HUES64 (cell line): ENCODE measurements at regions not wholly inside any gene's neighbourhood (a gene's known extent, or its start where the extent isn't known, plus 50 kb on each side); places are given as distances from the start of the nearest gene placed in this dataset.

Experiments
- H3K27ac ChIP-seq: 2 replicates; pipeline ENCODE4 v1.7.0; 2013; ENCODE audit warnings: low read depth, low read length, inconsistent platforms
- H3K27me3 ChIP-seq: 2 replicates; pipeline ENCODE4 v1.6.1; 2013; ENCODE audit warnings: mild to moderate bottlenecking, low read length; ENCODE audit not compliant: insufficient read depth
- H3K36me3 ChIP-seq: 2 replicates; pipeline ENCODE4 v1.6.1; 2013; ENCODE audit warnings: mild to moderate bottlenecking, low read length; ENCODE audit not compliant: insufficient read depth
- H3K4me1 ChIP-seq: 2 replicates; pipeline ENCODE4 v1.6.1; 2013; ENCODE audit warnings: mild to moderate bottlenecking, low read length, moderate library complexity; ENCODE audit not compliant: insufficient read depth
- H3K4me3 ChIP-seq: 2 replicates; pipeline ENCODE4 v1.5.1; 2013; ENCODE audit warnings: mild to moderate bottlenecking, low read length, moderate library complexity
- H3K9ac ChIP-seq: 2 replicates; pipeline ENCODE4 v1.6.1; 2013; ENCODE audit warnings: mild to moderate bottlenecking, low read depth, low read length
- H3K9me3 ChIP-seq: 2 replicates; pipeline ENCODE4 v1.6.1; 2013; ENCODE audit warnings: low read depth, low read length; ENCODE audit not compliant: insufficient read depth
- WGBS: fragments of 150-250, 120-280 bp; methylation state at CpG from one replicate; pipeline ENCODE4 v1.1.7; 2013; ENCODE audit warnings: missing lambda C conversion rate; 5-methylcytosine and 5-hydroxymethylcytosine counted together

DNA sequence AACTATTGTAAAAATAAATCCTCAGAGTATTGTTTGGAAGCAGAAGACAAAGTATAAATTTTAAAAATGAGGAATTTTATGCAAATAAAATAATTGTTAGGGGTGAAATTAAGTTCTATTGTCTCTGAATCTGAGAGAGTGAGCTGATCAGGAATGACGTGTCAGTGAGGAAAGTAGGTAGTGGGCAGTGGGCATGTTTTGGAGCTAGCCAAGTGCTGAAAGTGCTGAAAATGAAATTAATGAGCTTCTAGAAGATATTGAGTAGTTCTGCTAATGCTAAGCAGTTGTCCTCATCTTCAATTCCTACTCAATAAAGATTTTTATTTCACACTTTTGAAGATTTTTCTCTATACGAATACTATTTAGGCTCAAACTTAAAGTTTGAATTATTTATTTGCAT, 1167.8 kb upstream of the PCDH20 start:
- Histone ChIP-seq H3K9ac (no peak overlapping the region), H3K27ac (no peak overlapping the region), H3K36me3 (no peaks in the 10 kb centered on the region), H3K9me3 (no peaks in the 10 kb centered on the region), H3K27me3 (no peaks in the 10 kb centered on the region), H3K4me3 (no peak overlapping the region), H3K4me1 (no peaks in the 10 kb centered on the region)
- 52% methylated on average over 1 of the region's 2 CpGs for WGBS

DNA sequence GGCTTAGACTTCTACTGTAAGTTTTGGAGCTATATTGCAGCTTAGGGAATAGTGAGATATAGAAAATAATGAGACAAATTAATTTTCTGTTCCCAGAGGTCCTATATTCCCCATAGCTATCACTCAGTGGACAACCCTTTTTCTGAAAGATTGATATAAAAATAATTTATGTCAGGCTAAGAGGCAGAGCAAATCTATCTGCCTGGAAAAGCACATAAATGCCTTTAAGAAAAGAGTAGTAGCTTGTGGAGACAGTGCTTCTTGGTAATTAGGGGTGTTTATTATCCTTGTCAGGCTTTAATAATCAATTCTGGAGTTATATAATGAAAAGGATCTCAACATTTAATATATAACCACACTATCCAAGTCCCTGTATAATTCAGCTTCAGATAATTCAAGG, 1162.8 kb upstream of the PCDH20 start:
- no peak overlapping the region for H3K9ac ChIP-seq
- no peaks in the 10 kb centered on the region for H3K4me1 ChIP-seq
- H3K27ac ChIP-seq: no peak overlapping the region
- no peaks in the 10 kb centered on the region for H3K27me3 ChIP-seq
- no peaks in the 10 kb centered on the region for H3K36me3 ChIP-seq
- H3K9me3 ChIP-seq: no peaks in the 10 kb centered on the region
- H3K4me3 ChIP-seq: no peak overlapping the region

DNA sequence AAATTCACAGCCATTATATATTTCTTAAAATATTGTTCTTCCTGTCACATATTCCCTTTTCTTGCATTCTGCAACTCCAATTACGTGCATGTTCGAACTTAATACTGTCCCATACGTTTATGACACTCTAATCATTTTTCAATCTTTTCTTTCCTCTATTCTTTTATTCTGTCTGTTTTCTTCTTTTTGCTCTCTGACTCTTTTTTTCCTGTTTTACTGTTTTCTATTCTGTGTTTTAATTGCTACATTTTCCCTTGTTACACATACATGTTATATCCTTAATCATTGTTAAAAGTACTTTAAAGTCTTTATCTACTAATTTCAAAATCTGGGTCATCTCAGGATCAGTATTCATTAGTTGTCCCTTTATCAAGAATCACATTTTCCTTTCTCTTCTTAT, 1149.1 kb upstream of the PCDH20 start:
- no peak overlapping the region for H3K4me3 ChIP-seq
- no peaks in the 10 kb centered on the region for H3K36me3 ChIP-seq
- H3K9me3 ChIP-seq: no peaks in the 10 kb centered on the region
- WGBS: 96% methylated on average over 3 of the region's 3 CpGs
- H3K9ac ChIP-seq: no peak overlapping the region
- H3K4me1 ChIP-seq: no peaks in the 10 kb centered on the region
- no peaks in the 10 kb centered on the region for H3K27me3 ChIP-seq
- no peak overlapping the region for H3K27ac ChIP-seq

DNA sequence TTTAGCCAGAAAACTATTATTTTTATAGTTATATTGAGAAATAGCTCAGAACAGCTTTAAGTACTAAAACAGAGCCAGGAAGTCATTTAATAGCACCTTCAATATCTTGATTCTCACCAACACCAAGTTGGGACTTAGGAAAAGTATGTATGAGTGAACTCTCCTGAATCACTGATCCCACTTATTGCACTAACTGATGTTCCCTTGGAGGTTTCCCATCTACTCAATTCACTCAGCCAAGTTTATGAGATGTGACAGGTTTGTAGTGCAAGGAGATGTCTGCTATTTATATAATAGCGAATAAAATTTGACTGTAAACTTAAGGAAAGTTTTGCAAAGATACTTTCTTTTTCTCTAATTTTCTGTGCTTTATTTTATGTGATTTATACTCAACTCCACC, 1147.6 kb upstream of the PCDH20 start:
- Histone ChIP-seq H3K4me1 (no peaks in the 10 kb centered on the region), H3K4me3 (no peak overlapping the region), H3K9ac (no peak overlapping the region), H3K27me3 (no peaks in the 10 kb centered on the region), H3K27ac (no peak overlapping the region), H3K36me3 (no peaks in the 10 kb centered on the region), H3K9me3 (no peaks in the 10 kb centered on the region)
- WGBS: no CpG with 5 or more reads among the region's 1 CpG

DNA sequence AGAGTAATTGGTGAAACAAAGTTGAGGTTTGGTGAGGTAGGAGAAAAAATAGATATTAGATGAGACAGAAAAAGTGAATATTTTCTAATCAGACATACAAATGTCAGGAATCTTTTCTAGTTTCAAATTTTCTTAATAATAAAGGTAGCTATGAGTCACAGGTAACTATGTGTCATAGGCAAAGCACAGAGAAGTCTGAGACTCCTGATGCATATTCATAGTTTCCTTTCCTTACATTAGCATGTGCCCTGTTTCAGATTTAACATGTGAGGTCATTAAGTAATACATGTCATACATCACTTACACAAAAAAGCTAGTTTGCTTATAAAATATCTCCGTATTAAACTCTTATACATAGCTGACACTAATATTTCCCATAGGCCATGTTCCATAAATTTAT, 1141.3 kb upstream of the PCDH20 start:
- WGBS: no CpG with 5 or more reads among the region's 1 CpG

DNA sequence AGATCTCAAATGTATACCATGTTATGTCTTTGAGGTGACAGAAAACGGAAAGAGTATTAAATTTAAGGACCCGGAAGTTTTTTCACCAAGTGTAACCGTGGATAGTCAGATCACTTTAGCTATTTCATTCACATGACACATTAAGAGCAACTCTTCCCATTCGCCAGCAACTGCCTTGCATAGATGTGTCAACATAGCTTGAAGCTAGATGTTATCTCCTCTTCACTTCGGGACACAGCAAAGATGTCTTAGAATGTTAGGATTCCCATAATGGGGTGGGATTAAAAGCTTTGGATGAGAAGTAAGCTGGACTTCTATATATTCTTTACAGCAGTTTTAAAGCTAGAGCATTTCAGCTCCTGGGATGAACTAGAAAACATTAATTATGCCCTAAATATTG, 1135.9 kb upstream of the PCDH20 start:
- H3K4me1 ChIP-seq: no peaks in the 10 kb centered on the region
- 86% methylated on average over 5 of the region's 5 CpGs for WGBS
- no peaks in the 10 kb centered on the region for H3K9me3 ChIP-seq
- H3K4me3 ChIP-seq: no peak overlapping the region
- no peak overlapping the region for H3K9ac ChIP-seq
- H3K27me3 ChIP-seq: no peaks in the 10 kb centered on the region
- H3K27ac ChIP-seq: no peak overlapping the region
- H3K36me3 ChIP-seq: no peaks in the 10 kb centered on the region

More for the DNA sequence above, 1141.3 kb upstream of the PCDH20 start:
- Histone ChIP-seq H3K4me1 (no peaks in the 10 kb centered on the region), H3K27ac (no peak overlapping the region), H3K4me3 (no peak overlapping the region), H3K27me3 (no peaks in the 10 kb centered on the region), H3K36me3 (no peaks in the 10 kb centered on the region), H3K9ac (no peak overlapping the region), H3K9me3 (no peaks in the 10 kb centered on the region)

DNA sequence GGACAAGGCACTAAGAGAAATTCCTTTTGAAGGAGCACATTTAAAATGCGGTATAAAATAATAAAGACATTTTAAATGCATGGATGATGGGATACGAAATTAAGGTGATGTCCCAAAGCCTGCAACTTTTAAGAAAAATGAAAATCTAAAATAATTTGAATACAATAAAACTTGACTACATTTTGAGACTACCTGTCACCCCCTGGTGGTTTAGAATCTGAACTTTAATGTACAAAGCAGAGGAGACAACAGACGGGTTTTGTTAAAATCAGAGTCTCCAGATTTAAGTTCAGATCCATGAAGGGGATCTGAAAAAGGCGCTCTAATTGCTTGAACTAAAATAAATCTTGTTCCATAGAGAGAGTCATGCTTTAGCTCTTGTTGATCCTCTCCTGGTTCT, 1129.3 kb upstream of the PCDH20 start:
- Histone ChIP-seq H3K27ac (no peak overlapping the region), H3K27me3 (no peaks in the 10 kb centered on the region), H3K4me3 (no peak overlapping the region), H3K9ac (no peak overlapping the region), H3K36me3 (no peaks in the 10 kb centered on the region), H3K4me1 (no peaks in the 10 kb centered on the region), H3K9me3 (no peaks in the 10 kb centered on the region)
- 95% methylated on average over 3 of the region's 4 CpGs for WGBS

DNA sequence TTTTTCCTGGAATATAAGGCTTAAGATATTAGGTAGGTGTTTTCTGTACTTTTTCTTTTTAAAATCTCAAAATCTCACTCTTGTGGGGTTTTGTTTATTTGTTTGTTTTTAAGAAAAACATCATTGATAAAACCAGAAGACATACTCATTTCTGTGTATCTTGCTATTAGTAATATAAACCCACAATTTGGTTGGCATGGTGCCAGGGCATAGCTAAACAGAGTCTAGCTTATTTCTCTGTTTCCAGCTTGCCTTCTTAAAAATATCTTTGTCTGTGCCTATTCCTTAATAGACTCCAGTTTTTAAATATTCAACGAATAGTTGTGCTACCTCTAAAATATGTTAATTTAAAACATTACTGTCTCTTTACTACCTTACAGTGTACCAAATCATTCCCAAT, 1121.9 kb upstream of the PCDH20 start:
- Histone ChIP-seq H3K9ac (no peak overlapping the region), H3K9me3 (no peaks in the 10 kb centered on the region), H3K4me1 (no peaks in the 10 kb centered on the region), H3K27ac (no peak overlapping the region), H3K4me3 (no peak overlapping the region), H3K36me3 (no peaks in the 10 kb centered on the region), H3K27me3 (no peaks in the 10 kb centered on the region)
- WGBS: 100% methylated on average over 1 of the region's 1 CpG

DNA sequence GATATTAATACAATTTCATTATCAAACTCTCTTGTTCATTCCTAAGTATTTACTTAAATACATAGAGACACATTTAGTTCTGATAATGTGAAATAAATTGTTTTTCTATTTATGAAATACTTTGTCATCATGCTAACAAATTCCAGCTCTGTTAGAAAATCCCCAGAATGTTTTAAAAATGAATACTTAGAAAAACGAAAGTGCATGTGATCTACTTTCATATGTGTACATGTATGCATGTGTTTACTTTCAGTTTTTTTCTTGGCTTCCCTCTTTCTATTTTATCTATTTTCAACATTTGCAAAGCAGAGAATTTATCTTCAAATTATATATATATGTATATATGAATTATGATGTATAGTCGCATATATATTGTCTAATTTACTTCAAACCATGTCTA, 1110.0 kb upstream of the PCDH20 start:
- H3K9ac ChIP-seq: no peak overlapping the region
- H3K4me1 ChIP-seq: peaks cover 6% of the 10 kb centered on the region; the same call in 1 of the 2 replicates
- H3K36me3 ChIP-seq: no peaks in the 10 kb centered on the region
- no peaks in the 10 kb centered on the region for H3K27me3 ChIP-seq
- H3K4me3 ChIP-seq: no peak overlapping the region
- no peak overlapping the region for H3K27ac ChIP-seq
- no peaks in the 10 kb centered on the region for H3K9me3 ChIP-seq
- 100% methylated on average over 1 of the region's 2 CpGs for WGBS

DNA sequence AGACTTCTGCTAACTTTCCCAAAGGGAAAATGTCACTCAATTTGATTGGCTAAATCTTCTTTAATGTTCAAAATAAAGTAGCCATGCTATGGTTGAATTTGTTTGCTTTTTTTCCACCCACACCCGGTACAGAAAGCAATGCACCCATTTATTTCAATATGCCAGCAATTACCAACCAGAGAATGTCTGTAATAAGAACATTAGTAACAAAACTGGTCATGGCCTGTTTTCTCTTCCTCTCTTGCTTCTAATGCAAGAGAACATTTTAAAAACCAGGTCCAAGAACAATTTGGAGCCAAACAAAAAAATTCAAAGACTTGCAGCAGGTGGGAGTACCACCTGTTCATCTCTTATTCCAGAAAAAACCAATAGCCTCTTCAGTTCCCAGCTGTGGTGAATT, 1108.8 kb upstream of the PCDH20 start:
- Histone ChIP-seq H3K27me3 (no peaks in the 10 kb centered on the region), H3K4me3 (no peak overlapping the region), H3K9me3 (no peaks in the 10 kb centered on the region), H3K4me1 (peaks cover 6% of the 10 kb centered on the region; the same call in 1 of the 2 replicates), H3K9ac (no peak overlapping the region), H3K36me3 (no peaks in the 10 kb centered on the region), H3K27ac (no peak overlapping the region)
- 86% methylated on average over 1 of the region's 1 CpG for WGBS

DNA sequence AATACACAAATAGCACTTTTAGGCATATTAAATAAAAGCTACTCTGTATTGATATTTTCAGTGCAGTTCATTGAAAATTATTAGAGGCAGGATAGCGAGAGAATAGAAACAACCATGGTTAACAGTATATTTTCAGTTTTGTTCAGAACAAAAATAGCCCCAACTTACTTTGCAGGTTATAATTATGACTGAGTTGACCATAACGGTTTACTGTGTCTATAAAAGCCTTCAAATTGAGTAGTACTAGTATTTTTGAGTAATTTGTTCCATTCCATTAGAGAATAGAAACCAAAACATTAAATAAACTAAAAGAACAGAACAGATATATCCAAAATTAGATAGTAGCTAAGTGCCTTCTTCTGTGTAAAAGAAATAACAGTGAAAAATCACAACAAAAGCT, 1108.4 kb upstream of the PCDH20 start:
- no peak overlapping the region for H3K27ac ChIP-seq
- no peaks in the 10 kb centered on the region for H3K27me3 ChIP-seq
- no peak overlapping the region for H3K9ac ChIP-seq
- 80% methylated on average over 1 of the region's 2 CpGs for WGBS
- peaks cover 6% of the 10 kb centered on the region; the same call in 1 of the 2 replicates for H3K4me1 ChIP-seq
- no peaks in the 10 kb centered on the region for H3K36me3 ChIP-seq
- H3K4me3 ChIP-seq: no peak overlapping the region
- no peaks in the 10 kb centered on the region for H3K9me3 ChIP-seq
